NCI-H2171 treated with DMSO at 0.1 percent for 48 hours (cell line): ENCODE measurements at regions not wholly inside any gene's neighbourhood (a gene's known extent, or its start where the extent isn't known, plus 50 kb on each side); places are given as distances from the start of the nearest gene placed in this dataset.
"Not testable (repeated sequence)": the region's sequence is repeated elsewhere in the genome, so short reads cannot be mapped to it uniquely, and the experiment has no call there.

Source experiments
- DNase-seq: peaks from one replicate; lab custom pipeline; 2025; lab: John Stamatoyannopoulos, UW

DNA sequence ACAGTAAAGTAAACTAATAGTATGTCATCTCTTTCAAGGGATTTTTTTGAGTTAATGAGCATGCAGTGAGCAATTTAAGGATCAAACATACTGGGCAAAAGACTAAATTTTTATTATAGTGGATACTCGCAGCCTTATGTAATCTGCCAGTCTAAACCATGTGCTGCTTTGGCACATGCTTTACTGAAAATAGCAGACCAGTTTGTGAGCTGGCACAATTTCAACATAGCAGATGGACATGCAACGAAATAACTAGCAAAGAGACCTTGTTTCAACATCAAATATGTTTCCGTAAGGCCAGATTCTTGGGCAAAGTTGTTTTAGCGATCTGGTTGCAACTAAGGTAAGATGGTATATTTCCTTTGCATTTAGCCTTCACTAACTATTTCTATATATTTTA is 807.3 kb downstream of the NR4A2 start:
- DNase-seq: peak; percentile 91

DNA sequence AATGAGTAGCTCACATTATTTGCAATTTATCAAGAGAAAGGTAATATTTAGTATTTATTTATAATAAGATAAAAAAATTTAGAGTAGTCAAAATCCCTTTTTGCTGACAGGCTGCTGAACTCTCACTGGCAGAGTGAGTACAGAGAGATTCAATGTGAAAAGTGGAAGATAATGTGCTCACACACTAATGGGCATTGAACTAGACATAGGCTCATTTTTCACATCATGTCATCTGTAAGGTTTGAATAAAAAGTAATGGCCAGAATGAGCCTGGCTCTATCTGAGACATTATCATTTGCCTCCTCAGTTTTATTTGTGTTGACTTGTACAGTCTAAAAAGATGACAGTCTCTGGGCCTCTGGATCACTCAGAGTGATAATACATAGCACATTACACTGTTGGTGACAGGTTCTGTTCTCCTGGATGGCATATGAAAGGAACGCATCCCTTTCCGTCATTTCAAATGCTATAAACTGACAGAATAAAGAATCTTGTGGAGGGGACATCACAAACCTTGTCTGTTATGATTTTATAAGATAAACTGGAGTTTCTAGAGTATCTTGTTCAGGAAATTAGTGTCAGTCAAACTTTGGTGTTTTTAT is 812.9 kb downstream of the NR4A2 start:
- no peak for DNase-seq

- DNase-seq: no peak
These were observed 814.4 kb downstream of the NR4A2 start for GRCh38 chr2:155518094-155518493.

GRCh38 chr2:155517362-155517761 is 815.2 kb downstream of the NR4A2 start:
- DNase-seq: no peak

DNA sequence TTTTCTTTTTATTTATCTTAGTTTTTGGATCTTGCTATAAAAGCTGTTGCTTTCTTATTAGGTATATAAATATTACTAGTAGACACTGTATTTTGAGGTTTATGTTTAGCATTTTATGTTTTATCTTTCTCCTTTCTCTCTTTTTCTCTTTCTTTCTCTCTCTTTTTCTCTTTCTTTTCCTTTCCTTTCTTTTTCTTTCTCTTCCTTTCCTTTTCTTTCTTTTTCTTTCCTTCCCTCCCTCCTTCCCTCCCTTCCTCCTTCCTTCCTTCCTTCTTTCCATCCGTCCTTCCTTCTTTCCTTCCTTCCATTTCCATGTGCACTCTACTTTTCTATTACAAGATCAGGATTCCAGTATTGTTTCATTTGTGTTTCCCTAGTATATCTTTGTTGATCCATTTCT is 814.8 kb downstream of the KCNJ3 start:
- DNase-seq: no peak

DNA sequence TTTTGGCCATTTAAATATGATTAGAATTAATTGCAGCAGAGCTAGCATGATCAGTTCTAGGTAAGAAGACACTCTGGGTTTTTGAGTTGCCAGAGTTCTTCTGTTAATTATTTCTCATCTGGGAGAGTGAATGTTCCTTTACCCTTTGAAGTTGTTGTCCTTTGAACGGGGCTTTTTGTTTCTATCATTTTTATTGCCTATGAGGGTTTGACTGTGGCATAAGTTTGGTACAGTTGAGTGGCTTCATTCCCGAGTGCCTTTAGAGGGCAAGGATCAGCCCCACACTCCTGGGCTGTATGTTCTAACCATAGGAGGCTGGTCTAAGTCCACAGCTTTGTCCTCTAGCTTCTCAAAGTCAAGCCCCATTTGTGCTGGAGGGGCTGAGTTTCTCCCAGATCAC is 804.3 kb downstream of the KCNJ3 start:
- no peak for DNase-seq

- peak; percentile 13 for DNase-seq
These were observed 799.6 kb downstream of the KCNJ3 start for GRCh38 chr2:155498106-155498505.

GRCh38 chr2:155494744-155495143 is 796.2 kb downstream of the KCNJ3 start:
- DNase-seq: no peak

- peak; percentile 100 for DNase-seq
These were observed 786.8 kb downstream of the KCNJ3 start for GRCh38 chr2:155485141-155485842.

- no peak for DNase-seq
These were observed 782.6 kb downstream of the KCNJ3 start for GRCh38 chr2:155481141-155481540.

DNA sequence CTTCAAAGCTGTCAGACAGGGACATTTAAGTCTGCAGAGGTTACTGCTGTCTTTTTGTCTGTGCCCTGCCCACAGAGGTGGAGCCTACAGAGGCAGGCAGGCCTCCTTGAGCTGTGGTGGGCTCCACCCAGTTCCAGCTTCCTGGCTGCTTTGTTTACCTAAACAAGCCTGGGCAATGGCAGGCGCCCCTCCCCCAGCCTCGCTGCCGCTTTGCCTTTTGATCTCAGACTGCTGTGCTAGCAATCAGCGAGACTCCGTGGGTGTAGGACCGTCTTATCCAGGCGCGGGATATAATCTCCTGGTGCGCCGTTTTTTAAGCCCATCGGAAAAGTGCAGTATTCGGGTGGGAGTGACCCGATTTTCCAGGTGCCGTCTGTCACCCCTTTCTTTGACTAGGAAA is 773.5 kb downstream of the KCNJ3 start:
- not testable (repeated sequence) for DNase-seq

GRCh38 chr2:155456222-155456621 is 757.7 kb downstream of the KCNJ3 start:
- DNase-seq: no peak

DNA sequence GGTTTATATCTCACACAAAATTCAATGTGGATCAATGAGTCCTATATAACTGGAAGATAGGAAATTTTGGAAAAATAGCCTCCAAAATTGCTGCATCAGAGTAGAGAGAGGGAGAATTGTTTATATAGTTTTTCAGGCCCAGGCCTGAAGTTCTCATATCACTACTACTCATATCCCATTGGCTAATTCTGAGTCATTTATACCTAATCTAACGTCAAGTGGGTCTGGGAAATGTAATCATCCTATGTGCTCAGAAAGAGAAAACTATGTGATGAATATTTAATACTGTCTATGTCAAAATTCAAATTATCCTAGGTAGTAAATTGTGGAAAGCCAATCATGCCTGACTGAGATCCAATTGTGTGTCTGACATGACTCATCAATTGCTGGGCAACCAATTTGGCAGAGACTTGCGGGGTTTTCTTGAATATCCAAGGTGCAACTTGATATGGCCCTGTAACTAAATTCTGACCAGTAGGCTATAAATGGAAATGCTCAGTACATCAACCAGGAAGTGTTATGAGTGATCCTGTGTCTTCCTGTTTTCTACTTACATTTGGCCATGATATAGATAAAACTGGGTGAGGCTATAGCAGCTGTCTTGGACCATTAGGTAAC is 744.4 kb downstream of the KCNJ3 start:
- peak; percentile 13 for DNase-seq

DNA sequence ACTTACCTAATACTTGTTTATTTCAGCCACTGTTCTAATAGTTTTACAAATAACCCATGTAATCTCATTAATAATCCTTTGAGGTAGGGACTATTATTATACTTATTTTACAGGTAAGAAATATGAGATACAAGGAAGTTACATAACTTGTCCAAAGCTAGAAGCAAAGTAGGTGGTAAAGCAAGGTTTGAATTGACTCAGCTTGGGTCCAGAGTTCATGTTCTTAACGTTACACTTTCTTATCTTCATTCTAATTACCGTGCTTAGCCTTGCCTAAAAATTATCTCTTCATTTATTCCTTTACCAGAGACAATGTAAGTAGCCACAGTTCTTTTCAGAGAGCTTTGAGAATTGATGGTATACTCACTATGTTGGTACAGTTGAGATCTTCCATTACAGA is 743.6 kb downstream of the KCNJ3 start:
- DNase-seq: no peak

DNA sequence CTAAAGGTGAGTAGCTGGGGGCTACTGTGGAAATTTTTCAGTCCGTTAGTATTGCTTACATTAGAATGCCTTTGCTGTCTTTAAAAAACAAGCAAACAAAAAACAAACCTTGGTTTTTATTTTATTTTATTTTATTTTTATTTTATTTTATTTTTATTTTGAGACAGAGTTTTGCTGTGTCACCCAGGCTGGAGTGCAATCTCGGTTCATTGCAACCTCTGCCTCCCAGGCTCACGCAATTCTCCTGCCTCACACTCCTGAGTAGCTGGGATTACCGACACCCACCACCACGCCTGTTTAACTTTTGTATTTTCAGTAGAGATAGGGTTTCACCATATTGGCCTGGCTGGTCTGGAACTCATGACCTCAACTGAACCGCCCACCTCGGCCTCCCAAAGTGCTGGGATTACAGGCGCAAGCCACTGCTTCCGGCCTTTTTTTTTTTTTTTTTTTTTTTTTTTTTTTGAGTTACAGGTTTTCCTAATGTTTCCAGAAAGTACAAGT is 732.6 kb downstream of the KCNJ3 start:
- no peak for DNase-seq

- no peak for DNase-seq
These were observed 729.0 kb downstream of the KCNJ3 start for GRCh38 chr2:155427470-155427869.

- no peak for DNase-seq
These were observed 726.0 kb downstream of the KCNJ3 start for GRCh38 chr2:155424518-155424917.

- no peak for DNase-seq
These were observed 720.3 kb downstream of the KCNJ3 start for GRCh38 chr2:155418753-155419152.

DNA sequence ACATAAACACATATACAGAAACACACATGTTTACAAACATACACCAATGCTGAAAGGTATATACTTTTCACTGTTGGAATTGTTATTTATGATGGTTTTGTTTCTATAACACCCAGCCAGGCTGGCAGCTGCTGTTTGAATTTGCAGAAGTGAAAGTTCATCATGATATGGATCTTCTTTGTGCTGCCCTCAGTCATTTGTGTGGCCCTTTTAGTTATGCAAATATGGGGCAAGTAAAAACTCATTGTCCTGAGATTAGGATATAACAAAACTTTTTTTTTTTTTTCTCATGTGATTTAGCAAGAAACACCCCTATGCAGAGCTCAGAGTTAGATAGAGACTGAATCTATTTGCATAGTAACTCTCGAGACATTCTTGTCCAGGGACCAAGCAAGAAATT is 714.1 kb downstream of the KCNJ3 start:
- DNase-seq: no peak

DNA sequence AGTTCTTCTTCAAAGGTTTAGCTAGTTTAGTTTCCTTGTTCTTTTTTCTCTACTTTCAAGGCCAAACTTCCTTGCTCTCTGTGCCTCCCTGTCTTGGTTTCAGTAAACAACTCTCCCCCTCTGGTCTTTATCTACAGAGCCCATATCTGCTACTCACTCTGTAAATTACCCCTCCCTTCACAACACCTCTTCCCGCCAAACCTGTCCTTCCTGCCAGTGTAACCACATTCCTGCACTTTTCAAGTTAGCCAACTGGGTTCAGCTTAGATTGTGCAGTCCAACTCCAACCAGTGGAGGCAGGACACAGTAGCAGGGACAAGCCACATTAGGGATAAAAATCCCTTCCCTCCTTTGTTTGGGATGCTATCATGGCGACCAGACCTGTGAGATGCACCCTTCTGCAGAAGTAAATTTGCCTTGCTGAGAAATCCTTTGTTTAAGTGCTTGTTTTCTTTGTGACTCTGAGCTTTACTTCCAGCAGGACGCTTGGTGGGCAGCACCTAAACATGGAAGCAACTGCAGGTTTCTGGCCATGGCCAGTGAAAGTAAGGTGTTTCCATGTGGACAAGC is 706.0 kb downstream of the KCNJ3 start:
- DNase-seq: no peak

DNA sequence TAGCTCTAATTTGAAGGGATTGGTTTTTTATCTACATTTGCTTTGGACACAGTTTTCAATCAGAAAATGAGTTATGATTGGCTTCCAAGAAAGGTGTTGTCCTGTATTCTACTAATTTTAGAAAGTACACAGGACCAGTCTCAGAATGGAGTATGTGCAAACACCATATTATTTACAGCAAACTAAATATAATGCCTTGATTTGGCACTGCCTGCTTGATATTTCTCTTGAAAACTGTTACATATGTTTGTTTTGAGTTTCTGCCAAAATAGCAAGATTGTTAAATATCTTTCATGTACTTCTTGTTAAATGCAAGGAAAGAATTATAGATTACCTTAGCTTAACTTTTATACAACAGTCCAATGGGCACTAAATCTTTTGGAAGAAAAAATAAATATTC is 694.9 kb downstream of the KCNJ3 start:
- no peak for DNase-seq

DNA sequence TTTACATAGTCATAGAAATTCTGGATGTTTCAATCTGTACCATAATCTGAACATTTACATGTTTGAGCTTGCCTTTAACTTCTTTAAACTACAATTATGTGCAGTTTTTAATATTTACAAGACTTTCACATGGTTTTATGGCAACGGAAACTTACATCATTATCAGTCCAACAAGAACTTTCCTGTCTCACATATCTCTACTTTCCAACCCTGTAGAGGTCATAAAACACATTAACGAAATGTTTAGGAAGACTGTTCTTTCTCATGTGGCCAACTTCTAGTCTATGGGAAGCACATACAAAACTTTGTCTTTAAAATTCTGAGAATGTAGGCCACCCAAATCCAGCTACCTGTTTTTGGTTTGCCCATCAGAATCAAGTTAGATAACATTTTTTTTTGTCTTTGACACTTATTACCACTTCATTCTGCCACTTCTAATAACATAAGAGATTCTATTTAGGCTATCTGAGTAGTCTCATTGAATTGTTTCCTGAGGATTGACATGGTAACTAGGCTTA is 693.2 kb downstream of the KCNJ3 start:
- DNase-seq: no peak

GRCh38 chr2:155389224-155389623 is 690.7 kb downstream of the KCNJ3 start:
- no peak for DNase-seq
